GM19324 (cell line): ENCODE measurements at regions not wholly inside any gene's neighbourhood (a gene's known extent, or its start where the extent isn't known, plus 50 kb on each side); places are given as distances from the start of the nearest gene placed in this dataset.

ENCODE experiments used
- ATAC-seq: cut with Tn5 transposase; IDR thresholded peaks from one replicate; pipeline ENCODE4 v1.9.1; 2021; ENCODE audit warnings: mild to moderate bottlenecking, moderate library complexity; ENCODE audit not compliant: unreplicated experiment, low FRiP score

DNA sequence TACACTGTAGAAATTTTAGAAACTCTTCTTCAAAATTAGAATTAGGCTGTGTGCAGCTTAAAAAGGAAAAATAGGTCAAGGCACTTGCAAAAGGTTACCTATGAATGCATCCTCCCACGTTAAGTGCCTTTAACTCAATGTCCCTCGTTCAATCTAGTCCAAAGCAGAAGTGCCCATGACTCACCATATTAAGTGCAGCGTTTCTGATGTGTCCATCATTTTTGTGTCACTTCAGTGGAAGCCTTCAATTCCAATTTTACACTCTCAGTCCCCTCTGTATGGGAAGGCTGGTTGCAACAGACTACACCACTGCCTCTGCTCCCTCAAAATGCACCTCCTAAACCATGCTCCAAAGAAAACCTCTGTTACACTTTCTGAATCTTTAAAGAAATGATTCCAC lies 53.4 kb downstream of the FOXB1 start:
- no peak for ATAC-seq

DNA sequence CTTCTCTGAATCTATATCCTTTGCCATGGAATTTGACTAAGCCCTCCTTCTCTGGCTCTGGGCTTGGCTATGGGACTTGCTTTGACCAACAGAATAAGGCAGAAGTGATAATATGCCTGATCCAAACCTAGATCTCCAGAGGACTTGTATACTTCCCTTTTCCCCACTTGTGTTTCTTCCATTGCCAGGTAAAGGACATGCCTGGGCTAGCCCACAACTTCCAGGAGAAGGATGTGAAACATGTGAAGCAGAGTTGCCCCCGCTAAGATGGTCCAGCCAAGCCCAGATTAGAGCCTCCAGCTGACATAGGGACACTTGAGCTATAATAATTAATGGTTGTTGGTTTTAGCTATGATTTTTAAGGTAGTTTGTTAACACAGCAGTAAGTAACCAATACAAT lies 55.1 kb downstream of the FOXB1 start:
- no peak for ATAC-seq

DNA sequence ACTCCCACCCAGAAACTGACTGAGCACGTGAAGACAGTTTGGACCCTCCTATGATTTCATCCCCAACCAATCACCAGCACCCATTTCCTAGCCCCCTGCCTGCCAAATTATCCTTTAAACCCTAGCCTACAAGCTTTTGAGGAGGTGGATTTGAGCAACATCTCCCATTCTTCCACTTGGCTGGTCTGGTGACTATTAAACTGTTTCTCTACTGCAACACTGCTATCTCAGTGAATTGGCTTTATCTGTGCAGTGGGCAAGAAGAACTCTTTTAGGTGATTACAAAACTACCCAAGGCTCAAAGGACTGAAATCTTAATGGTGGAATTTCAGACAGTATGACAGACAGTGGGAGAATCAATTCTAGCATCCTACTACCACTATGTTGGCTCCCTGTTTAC lies 57.6 kb downstream of the FOXB1 start:
- no peak for ATAC-seq

DNA sequence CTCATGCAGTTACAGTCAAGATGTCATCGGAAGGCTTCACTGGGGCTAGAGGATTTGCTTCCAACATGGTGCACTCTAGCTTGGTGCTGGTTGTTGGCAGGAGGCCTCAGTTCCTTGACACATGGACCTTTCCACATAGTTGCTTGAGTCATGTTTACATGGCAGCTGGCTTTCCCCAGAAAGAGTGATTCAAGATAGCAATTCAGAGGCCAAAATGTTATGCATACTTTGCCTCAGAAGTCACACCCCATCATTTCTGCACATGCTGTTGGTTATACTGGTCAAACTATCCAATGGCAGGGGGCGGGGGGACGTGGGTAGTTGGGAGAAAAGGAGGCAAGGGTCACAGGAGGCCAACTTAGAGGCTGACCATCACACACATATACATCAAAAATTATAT lies 58.7 kb downstream of the FOXB1 start:
- ATAC-seq, result no peak

DNA sequence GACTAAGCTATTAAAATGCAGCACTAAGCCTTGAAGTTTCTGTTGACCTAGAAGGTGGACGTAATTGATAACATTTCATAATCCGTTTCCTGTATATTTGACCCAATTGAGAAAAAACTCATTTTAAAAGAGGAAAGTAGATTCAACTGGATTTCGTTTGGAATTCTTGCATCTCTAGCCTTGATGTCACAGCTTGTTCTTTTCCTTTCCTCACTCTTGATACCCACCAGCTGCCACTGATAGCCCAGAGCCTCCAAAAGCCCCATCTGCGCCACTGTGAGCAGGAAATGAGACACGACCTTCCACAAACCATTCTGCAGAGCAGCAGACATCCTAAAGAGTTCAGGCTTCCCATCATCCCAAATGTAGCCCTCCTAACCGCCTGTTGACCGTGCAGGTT lies 61.8 kb downstream of the FOXB1 start:
- no peak for ATAC-seq

DNA sequence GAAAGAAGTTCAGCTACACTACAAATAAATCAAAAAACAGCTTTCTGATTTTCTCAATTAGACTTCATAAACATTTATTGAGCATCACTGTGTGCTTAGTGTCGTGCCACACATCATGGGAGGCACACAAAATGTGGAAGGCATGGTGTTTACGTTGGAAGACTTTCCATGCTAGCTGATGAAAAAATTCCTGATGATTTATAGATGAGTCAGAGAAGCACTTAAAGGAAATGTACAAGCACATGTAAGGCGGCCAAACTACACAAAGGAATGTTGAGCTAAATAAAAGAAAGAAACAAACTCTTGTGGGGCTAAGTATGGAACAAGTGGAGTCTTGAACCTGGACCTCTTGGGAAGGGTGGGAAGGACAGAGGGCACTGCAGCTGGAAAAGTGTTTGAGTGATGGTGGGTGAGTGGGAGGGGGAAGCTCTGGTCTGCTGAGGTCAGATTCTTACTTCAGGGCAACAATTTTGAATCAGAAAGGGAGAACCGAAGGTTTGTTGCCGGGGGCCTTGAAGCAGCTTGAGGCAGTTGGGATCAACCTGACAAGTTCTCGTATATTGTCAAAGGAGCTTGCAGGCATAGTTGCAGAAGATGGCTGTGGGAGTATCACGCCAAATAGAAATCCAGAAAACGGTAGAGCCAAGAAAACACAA lies 66.9 kb downstream of the FOXB1 start:
- ATAC-seq, result no peak

DNA sequence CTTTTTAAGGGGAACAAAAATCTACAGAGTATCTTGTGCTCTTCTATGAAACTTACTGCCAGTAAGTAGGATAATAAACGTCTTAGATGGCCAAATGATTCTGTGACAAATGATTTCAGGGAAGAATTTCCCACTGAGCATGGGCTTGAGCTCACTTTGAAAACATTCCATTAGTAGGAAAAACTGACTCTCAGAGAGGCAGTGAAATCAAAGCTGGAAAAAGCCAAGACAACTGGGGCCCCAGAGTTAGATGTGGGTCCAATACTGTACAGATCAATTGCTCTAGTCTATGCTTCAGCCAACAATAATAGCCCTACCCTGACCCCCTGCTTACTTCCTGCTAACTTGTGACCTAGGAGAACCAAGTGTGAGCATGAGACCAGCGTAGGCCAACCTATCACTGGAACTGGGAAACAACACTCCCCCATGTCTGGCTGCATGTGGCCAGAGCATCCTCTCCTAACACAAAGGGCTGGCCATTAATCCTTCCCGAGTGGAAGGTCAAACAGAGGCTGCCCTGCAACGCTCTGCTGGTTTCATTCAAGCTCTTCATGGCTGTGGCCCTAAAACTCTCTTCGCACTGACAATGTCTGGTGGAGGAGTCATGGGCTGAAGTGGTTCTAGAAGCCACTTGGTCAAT lies 68.8 kb downstream of the FOXB1 start:
- ATAC-seq, result no peak

DNA sequence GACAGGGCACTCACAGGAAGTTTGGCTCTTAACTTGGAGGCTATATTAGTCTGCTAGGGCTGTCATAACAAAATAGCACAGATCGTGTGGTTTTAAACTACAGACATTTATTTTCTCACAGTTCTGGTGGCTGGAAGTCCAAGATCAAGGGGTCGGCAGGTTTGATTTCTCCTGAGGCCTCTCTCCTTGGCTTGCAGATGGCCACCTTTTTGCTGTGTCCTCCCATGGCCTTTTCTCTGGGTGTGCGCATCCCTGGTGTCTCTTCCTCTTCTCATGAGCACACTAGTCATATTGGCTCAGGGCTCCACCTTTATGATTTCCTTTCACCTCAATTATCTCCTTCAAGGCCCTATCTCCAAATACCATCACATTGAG lies 69.3 kb downstream of the FOXB1 start:
- ATAC-seq, result no peak

DNA sequence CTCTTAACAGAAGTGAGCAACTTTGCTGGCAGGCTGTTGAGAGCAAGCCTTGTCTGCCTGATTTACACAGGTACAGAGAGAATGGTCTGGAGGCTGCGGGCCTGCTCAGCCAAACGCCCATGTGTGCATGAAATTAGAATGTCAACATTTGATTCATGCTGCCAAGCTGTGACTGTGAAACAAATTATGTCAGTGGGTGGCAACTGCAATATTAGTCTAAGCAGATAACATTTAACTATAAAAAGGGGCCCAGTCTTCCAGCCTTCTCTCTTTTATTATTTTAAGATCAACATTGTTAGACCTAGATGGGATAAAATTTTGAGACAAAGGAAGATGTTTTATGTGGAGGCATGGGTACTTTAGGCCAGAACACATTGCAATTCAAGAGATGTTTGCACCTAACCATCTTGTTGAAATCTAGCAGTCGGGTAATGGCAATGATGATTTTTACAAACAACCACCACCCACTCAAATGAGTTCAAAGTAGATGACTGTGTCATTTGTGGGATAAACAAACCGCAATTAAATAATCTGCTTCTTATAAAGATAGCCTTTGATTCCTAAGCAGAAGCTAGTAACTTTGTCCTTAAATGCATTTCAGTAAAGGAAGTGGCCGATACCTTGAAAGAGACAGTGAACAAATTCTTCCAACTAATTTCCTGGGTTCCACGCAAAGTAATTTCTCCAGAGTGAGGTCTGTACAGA lies 70.2 kb downstream of the FOXB1 start:
- no peak for ATAC-seq

DNA sequence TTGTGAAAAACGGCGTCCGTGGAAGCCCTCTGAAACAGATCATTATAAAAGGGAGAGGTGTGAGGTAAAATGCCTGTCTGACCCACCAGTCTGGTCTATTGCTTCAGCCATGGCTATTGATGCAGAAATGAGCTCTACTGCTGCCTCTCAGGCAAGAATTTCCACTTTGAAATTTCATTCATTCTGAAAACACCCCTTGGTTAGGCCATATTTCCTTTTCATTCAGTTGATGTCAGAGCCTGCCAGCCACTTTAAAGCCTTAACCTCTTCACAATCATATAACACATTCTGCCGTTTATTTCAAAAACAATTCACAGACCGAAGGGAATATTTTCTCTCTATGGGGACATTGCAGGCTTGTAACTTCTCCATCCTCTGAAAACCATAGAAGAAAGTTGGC lies 71.9 kb downstream of the FOXB1 start:
- no peak for ATAC-seq

DNA sequence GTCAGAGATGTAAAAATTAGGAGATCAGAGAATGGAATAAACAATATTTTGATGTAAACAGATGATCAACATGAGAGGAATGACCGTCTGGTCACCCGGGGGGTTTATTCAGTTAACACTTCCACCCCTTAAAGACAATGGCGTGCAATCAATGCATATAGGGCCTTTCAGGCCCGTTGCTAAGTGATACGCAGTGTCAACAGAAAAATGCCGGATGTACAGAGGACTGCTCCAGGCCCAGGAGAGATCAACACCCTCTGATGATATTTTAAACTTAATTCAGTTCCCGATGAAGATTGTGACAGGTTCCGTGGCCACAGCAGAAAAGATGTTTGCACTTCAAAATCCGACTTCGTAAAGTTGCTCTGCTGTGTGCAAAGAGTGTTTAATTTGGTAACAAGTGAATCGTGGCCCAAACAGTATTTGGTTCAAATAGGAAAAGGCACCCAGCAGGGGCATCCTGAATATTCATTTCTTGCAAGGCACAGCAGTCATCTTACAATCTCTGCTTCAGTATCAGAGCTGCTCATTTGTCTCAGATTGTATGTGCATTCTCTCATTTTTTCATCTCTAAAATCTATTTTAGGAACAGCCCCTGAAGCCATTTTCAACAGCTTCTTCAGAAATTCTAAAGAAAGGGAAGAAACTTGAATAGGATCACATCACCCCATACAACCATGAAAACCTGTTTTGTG lies 72.6 kb downstream of the FOXB1 start:
- no peak for ATAC-seq

DNA sequence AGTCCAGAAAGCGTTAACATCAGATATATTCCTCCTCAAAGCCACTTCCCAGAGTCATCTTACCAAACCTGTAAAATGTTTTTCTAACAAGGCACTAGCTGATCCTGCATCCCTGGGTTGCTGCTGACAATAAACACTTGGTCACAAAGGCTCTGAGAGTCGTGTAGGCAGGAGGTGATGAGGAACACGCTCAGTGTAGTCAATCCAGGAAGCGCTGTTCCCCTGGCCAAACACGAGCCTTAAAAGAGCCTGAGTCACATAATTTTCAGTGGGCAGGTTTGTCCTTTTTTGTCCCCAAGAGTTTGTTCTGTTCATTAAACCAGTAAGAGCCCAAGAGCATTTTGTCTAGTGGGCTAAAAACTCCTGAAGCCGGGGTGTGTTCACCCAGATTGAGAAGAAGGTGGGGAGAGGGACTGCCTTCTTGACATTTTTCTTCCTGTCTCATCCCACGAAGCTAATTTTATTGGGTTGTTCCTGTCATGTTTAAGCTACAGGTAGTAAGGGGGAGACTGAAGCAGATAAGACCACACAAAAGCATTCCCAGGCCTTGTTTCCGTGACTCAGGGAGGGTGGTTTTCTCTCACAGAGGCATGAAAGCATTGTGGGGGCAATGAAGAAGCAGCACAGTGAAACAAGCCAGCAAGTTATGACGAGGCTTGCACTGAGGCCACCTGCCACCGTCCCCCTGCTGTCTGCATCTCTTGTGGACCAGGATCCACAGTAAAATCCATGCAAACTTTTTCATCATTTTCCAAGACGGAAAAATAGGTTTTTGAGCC lies 73.7 kb downstream of the FOXB1 start:
- ATAC-seq, result no peak

DNA sequence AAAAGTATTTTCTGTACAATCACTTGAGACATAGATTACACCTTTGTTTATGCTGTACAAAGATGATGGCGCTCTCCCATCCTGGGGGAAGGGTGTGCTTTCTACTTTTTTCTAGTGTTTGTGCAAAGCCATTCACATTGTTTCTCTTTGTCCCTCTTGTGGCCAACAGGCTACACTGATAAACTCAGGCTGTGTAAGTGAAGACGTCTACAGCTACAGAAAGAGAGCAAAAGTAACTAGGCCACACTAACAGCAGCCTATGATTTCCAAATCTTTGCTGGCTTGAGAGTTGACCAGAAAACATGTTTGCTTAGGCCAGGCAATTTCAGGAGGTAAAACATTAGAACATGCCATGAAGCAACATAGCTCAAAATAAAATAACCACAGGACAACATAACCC lies 75.1 kb downstream of the FOXB1 start:
- ATAC-seq, result no peak

DNA sequence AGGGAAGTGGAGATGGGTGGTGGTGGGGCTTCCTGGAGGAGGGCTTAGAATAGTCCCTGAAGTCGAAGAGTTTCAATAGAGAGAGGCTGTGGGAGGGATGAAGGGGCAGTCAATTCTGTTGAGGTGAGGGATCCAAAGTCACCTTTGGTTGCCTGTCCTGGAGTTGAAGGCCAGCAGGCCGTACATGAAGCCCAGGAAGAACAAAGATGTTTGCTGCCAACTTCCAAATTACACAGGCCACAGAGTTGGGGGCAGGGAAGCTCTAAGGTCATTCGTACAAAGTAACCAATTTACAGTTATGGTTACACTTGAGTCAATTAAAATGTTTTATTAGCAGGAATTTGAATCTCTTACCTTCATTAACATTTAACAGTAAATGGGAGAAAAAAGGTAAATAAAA lies 77.9 kb downstream of the FOXB1 start:
- ATAC-seq, result no peak

DNA sequence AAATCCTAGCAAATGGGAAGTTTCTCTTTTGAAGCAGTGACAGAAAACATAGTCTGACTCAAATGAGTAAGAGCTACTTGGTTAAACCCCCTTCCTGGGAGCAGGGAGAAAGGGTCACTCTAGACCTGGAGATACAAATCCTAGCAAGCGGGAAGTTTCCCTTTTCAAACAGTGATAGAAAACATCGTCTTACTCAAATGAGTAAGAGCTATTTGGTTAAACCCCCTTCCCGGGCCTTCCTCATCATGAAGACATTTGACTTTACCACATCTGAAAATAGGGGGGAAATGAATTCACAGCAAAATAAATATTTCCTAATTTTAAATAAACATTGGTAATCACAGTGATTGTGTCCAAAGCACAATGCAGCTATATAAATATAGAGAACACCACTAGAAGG lies 79.2 kb downstream of the FOXB1 start:
- no peak for ATAC-seq

DNA sequence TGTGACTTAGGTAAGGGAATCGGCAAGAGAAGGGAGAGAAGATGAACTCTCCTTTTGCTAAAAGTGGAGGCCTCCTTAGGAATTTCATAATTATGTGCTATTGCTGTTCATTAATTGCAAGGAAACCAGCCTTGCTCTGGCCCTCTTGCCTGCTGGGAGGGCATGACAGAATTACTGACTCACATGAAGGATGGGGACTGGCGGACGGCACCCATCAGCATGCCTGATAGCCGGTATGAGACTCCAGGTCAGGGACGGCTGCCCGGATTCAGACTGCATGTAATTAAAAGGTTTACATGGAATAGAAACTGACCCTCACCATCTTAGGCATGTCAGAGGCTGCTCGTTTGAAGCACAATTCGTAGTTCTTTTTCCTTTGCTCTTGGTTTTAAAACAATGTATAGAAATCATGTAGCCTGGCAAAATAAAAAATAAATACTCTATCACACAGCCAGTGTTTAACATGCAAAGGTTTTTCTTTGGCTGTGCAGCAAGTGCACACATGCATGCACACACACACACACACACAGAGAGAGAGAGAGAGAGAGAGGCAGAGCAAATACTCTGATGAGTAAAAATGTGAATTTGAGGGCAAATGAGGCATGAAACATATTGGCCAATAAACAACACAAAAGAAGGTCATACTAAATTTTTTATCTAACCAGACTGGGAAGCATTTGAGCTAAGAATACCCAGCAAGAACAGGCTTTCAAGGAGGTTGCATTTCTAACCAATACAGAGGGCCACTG lies 82.7 kb downstream of the FOXB1 start:
- ATAC-seq, result no peak

DNA sequence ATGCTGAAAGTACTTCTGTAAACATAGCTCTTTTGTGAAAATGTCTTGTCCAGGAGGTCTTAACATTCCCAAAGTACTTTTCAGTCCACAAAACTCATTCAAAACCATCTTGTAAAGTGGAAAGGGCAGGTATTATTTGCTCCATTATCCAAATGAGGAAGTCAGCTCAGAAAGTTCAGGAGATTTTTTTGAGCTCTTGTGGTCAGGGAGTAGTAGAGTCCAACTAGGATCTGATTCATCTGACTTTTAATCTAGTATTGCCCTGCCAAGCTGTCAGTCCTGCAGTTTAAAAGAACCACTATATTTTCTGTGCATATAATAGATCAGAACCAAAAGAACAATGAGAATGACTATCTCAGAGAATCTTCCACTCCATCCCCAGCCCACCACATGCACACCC lies 83.5 kb downstream of the FOXB1 start:
- ATAC-seq, result no peak

DNA sequence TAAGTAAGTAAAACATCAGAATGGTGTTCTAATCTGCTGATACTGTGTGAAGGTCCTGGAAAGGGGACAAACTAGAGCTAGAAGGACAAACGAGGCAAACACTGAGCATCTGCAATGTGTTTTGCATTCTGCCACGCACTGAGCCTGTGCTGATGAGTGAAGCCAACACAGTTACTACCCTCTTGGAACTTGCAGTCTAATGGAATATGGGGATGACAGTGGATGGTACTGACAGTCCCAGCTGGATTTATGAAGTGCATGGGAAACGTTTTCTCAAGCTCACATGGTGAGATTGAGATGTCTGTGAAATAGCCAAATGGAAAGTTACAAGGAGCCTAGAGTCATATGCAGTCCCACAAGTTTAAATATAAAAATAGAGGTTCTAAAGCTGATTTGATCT lies 86.6 kb downstream of the FOXB1 start:
- ATAC-seq, result no peak

DNA sequence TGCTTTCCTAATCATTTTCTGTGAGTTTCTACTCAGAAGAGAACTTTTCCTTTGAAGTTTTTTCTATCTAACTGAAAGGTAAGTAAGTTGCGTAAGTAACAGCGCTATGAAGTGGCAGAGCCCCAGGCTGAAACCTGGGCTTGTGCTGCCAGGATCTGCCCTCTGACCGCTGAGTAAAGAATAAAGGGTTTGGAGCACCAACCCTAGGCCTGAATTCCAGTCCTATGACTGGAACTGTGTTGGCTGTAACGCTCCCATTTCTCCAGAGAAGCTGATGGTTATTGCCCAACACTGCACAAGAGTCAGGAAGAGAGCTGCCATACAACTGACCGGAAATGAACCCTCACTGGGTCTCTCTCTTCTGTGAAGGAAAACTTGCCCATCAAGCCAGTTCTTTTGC lies 87.0 kb downstream of the FOXB1 start:
- no peak for ATAC-seq

DNA sequence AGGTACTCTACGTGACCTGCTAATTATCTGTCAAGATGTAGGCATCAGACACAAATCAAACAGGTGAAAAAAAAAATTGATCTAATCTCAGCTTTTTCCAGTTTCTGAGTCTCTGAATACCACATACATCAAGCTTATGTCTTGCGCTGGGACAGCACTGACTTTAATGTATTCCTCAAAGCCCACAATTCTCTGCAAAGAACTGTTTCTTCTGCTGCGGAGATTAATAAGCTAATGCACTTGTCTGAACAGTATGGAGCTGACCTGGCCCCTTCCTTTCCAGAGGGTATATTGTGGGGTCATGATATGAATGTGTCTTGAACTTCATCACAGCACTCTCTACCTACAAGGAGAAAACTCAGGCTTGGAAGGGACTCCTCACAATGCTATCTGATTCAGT lies 87.8 kb downstream of the FOXB1 start:
- ATAC-seq, result no peak
